Parathyroid adenoma (tissue), 2 donors: ENCODE measurements at regions not wholly inside any gene's neighbourhood (a gene's known extent, or its start where the extent isn't known, plus 50 kb on each side); places are given as distances from the start of the nearest gene placed in this dataset.

Experiments
- H2AFZ ChIP-seq: fragments of 300-600 bp; sonication (generic); one replicate; pipeline ENCODE4 v1.7.0; 2017; ENCODE audit warnings: antibody characterized with exemption, mild to moderate bottlenecking
- H3K27ac ChIP-seq: fragments of 300-600 bp; sonication (generic); one replicate; pipeline ENCODE4 v1.7.0; 2017
- H3K27me3 ChIP-seq: fragments of 300-600 bp; sonication (generic); one replicate; pipeline ENCODE4 v1.7.0; 2017; ENCODE audit warnings: low read length; ENCODE audit not compliant: control insufficient read depth, insufficient read depth
- H3K36me3 ChIP-seq: fragments of 300-600 bp; sonication (generic); one replicate; pipeline ENCODE4 v1.7.0; 2017; ENCODE audit warnings: low read length; ENCODE audit not compliant: control insufficient read depth, insufficient read depth
- H3K4me1 ChIP-seq: fragments of 300-600 bp; sonication (generic); one replicate; pipeline ENCODE4 v1.7.0; 2017; ENCODE audit warnings: control low read depth
- H3K4me2 ChIP-seq: fragments of 300-600 bp; sonication (generic); one replicate; pipeline ENCODE4 v1.7.0; 2017; ENCODE audit warnings: low read length
- H3K4me3 ChIP-seq: fragments of 300-600 bp; sonication (generic); one replicate; pipeline ENCODE4 v1.7.0; 2017; ENCODE audit warnings: low read depth, low read length
- H3K79me2 ChIP-seq: fragments of 300-600 bp; sonication (generic); one replicate; pipeline ENCODE4 v1.7.0; 2017; ENCODE audit warnings: control low read depth
- H3K9ac ChIP-seq: fragments of 300-600 bp; sonication (generic); one replicate; pipeline ENCODE4 v1.7.0; 2017; ENCODE audit warnings: mild to moderate bottlenecking
- H3K9me3 ChIP-seq: fragments of 300-600 bp; sonication (generic); one replicate; pipeline ENCODE4 v1.7.0; 2017; ENCODE audit warnings: low read length; ENCODE audit not compliant: control insufficient read depth
- TF ChIP-seq, protein P1 (sequence below): fragments of 300-600 bp; sonication (generic); IDR thresholded peaks from one replicate; pipeline ENCODE4 v1.7.0; 2017; ENCODE audit warnings: antibody characterized with exemption, mild to moderate bottlenecking
- donor health status: primary hyperparathyroidism.

DNA sequence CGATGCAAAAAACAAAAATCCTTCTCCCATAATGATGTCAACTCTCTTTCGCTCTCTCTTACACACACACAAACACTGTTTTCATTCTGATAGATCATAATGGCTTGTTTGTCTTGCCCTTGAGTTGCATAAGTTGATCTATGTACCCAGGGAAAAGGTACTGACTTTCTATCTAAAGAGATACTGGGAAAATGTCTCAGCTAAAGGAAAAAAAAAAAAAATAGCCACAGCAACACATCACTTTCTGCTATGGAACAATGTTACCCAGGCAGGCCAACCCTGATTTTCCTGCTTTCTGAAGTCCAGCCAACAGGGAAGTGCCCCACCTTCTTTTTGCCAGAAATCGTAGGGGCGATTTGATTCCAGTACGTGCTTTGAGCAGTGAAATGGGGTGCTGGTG, 212.6 kb upstream of the ACTBL2 start:
- H3K79me2 ChIP-seq, result no peaks in the 10 kb centered on the region
- TF ChIP-seq, protein P1, sequence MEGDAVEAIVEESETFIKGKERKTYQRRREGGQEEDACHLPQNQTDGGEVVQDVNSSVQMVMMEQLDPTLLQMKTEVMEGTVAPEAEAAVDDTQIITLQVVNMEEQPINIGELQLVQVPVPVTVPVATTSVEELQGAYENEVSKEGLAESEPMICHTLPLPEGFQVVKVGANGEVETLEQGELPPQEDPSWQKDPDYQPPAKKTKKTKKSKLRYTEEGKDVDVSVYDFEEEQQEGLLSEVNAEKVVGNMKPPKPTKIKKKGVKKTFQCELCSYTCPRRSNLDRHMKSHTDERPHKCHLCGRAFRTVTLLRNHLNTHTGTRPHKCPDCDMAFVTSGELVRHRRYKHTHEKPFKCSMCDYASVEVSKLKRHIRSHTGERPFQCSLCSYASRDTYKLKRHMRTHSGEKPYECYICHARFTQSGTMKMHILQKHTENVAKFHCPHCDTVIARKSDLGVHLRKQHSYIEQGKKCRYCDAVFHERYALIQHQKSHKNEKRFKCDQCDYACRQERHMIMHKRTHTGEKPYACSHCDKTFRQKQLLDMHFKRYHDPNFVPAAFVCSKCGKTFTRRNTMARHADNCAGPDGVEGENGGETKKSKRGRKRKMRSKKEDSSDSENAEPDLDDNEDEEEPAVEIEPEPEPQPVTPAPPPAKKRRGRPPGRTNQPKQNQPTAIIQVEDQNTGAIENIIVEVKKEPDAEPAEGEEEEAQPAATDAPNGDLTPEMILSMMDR, result no peak
- H3K9ac ChIP-seq, result no peak overlapping the region
- H3K4me2 ChIP-seq, result no peak overlapping the region
- H3K27ac ChIP-seq, result no peak overlapping the region
- no peaks in the 10 kb centered on the region for H3K27me3 ChIP-seq
- H2AFZ ChIP-seq, result no peak overlapping the region
- H3K4me3 ChIP-seq, result no peak overlapping the region
- H3K4me1 ChIP-seq, result no peaks in the 10 kb centered on the region
- no peaks in the 10 kb centered on the region for H3K36me3 ChIP-seq
- no peaks in the 10 kb centered on the region for H3K9me3 ChIP-seq

GRCh38 chr5:57693488-57694305, 211.1 kb upstream of the ACTBL2 start:
- Histone ChIP-seq H3K27ac (no peak overlapping the region), H3K9ac (no peak overlapping the region)
- TF ChIP-seq, protein P1, result no peak

DNA sequence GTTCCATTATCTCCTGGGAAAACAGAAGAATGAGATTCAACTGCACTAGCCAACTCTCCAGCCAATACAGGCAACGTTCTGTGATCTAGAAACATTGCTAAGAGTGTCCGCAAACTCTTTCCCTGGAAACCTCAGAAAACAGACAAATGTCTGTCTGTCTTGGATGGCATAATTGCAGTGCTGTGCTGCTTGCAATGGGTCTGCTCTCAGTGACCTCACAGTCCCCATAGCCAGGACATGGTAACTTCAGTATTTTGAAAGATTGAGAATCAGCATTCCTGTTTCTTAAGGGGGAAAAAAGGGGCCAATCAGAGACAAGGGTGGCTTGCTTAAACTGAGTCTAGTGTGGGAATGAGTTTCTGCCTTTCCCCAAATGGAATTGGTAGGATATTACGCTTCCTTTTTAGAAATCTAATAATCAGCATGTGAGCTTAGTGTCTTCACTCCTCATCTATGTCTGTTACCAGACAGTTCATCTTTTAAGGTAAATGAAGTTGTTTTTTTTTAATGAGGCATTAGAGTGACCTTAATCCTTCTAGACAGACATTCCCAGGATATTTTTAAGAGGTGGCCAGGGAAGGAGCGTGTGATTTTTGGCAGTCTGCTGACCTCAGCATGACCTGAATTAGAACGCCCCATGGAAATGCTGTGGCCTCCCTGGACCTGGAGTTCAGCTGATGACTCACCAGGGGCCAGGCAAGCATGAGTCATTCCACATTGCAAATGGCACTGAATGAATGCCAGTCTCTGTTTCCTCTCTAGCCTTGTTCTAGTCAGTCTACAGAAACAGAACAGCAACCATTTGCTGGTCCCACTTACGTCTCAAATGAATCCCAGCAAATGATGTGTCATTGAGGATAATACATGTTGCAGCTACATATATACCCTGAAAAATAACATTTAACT, 210.2 kb upstream of the ACTBL2 start:
- Histone ChIP-seq H3K27ac (no peak overlapping the region), H3K27me3 (no peaks in the 10 kb centered on the region), H3K4me3 (no peak overlapping the region), H3K9ac (no peak overlapping the region), H3K4me1 (no peaks in the 10 kb centered on the region), H3K9me3 (no peaks in the 10 kb centered on the region), H3K36me3 (no peaks in the 10 kb centered on the region), H3K79me2 (no peaks in the 10 kb centered on the region), H3K4me2 (no peak overlapping the region), H2AFZ (no peak overlapping the region)
- TF ChIP-seq, protein P1, result no peak

More at GRCh38 chr5:57693488-57694305, 211.1 kb upstream of the ACTBL2 start:
- no peaks in the 10 kb centered on the region for H3K36me3 ChIP-seq
- H3K9me3 ChIP-seq, result no peaks in the 10 kb centered on the region
- H3K4me1 ChIP-seq, result no peaks in the 10 kb centered on the region
- no peaks in the 10 kb centered on the region for H3K79me2 ChIP-seq
- no peaks in the 10 kb centered on the region for H3K27me3 ChIP-seq
- H3K4me2 ChIP-seq, result no peak overlapping the region
- no peak overlapping the region for H3K4me3 ChIP-seq
- no peak overlapping the region for H2AFZ ChIP-seq

DNA sequence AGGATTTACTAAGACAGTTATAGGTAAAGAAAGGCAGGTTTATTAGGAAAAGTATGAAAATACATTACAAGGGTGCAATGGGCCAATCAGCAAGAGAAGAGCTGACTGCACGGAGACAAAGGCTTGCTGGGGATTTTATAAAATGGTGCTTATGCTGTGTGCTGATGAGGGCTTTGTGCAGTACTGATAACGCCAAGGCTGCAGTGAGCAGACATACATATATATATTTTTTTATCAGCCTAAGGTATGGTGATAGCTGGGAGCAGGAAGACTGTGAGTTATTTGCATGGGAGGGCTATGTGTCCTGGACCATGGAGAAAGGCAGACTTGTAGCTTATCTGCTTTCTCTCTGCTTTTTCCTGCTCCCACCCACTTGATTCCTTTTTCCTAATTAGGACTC, 208.1 kb upstream of the ACTBL2 start:
- Histone ChIP-seq H3K4me2 (no peak overlapping the region), H3K79me2 (no peaks in the 10 kb centered on the region), H3K4me3 (no peak overlapping the region), H3K36me3 (no peaks in the 10 kb centered on the region), H3K9me3 (no peaks in the 10 kb centered on the region), H2AFZ (no peak overlapping the region), H3K27ac (no peak overlapping the region), H3K9ac (no peak overlapping the region), H3K4me1 (no peaks in the 10 kb centered on the region), H3K27me3 (no peaks in the 10 kb centered on the region)
- TF ChIP-seq, protein P1, result no peak
